GM18951 (cell line): ENCODE measurements at regions not wholly inside any gene's neighbourhood (a gene's known extent, or its start where the extent isn't known, plus 50 kb on each side); places are given as distances from the start of the nearest gene placed in this dataset.

Experiments used
- POLR2A ChIP-seq: IDR thresholded peaks from 4 replicates; pipeline ENCODE4 v1.6.1; 2011; ENCODE audit warnings: mild to moderate bottlenecking; ENCODE audit not compliant: insufficient read length, insufficient read depth; ENCODE audit errors: extremely low read depth
- in situ Hi-C: fragments of 300-500 bp; cut with MboI; formaldehyde crosslinking; loops from one replicate; pipeline ENCODE4 v1.12.0; 2022; ENCODE audit warnings: low sequenced_read_pairs, mixed read lengths, inconsistent platforms; ENCODE audit not compliant: unreplicated experiment

DNA sequence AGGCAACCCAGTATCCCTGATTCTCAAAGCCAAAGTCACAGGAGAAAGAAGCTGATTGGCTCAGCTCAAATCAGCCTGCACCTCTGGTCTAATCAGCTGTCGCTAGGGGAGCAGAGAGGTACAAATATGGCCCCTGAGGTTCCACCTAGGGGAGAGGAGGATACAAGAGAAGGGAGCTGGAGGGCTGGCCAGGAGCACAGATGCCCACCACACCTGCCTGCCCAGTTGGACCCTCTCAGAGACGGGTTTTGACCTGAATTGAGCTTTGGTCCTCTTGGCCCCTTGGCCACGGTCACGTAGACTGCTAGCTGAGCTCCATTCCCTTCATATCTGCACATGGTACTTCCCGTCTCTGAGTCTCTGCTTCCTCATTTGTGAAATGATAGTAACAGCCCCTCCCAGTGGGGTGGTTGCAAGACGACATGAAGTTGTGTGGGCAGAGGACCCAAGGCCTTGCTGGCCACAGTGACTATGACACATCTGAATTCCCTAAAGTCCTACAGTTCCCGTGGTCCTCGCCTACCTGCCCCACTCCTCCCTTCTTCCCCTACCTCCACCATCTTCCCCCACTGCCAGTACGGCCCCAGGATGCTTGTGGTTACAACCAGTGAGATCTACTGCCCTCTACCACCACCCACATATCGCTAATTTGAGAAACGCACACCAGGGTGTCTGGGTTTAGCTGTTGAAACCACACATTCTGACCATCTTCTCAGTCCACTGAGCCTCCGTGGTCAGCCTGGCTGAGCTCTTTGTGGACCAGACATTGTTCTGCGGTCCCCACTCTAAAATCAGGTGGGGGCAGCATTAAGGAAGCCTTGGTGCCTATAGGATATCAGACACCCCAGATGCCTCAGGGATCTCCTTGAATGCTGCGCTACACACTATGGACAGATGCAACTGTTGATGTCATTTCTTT is 60.3 kb upstream of the NEK6 start:
- peak; percentile 59 for TF ChIP-seq POLR2A
- in situ Hi-C loops = no loop called here

DNA sequence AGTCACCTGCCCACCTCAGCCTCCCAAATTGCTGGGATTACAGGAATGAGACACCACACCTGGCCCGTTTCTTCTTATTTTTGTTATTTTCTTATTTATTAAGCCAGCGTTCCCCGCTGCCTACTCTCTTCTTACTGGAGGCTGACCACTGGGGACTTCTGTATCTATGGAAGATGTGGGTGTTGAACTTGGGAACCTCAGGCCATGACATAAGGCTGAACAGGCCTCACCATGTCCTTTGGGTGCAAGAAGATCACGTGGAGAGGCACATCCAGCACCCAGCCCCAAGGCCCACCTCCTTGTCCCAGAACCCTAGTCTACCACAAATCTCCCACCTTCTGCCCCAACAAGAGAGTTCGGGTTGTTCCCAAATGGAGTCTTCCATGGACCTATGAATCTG is 59.4 kb upstream of the NEK6 start:
- in situ Hi-C loops = no loop called here
- no peak for TF ChIP-seq POLR2A

DNA sequence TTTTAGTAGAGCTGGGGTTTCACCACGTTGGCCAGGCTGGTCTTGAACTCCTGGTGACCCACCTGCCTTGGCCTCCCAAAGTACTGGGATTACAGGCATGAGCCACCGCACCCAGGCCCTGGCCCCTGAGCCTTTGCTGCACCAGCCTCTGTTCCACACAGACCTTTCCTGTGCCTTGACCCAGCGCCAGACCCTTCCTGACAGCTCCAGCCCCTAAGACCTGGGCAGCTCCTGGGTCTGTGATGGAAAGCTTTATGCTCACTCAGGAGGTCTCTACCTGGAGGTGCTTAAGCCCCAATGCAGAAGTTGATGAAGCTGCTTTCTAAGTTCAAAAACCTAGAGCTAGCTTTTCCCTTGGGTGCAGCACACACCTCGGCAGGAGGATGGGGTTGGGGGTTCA is 58.8 kb upstream of the NEK6 start:
- TF ChIP-seq POLR2A = no peak
- in situ Hi-C loops = no loop called here

DNA sequence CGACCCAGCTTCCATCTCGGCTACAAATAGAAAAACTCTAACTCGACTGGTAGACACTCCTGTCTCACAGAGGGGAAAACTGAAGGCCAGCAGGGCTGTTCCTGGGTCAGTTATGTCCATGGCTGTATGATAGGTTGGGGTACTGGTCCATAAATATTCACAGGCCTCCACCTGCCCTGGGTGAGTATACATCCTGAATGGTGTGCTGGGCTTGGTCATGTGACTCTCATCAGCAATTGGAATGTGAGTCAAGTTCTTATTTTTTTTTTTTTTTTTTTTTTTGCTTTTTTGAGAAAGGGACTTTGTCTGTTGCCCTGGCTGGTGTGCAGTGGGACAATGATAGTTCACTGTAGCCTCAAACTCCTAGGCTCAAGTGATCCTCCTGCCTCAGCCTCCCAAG is 58.3 kb upstream of the NEK6 start:
- no peak for TF ChIP-seq POLR2A
- in situ Hi-C loops = no loop called here

DNA sequence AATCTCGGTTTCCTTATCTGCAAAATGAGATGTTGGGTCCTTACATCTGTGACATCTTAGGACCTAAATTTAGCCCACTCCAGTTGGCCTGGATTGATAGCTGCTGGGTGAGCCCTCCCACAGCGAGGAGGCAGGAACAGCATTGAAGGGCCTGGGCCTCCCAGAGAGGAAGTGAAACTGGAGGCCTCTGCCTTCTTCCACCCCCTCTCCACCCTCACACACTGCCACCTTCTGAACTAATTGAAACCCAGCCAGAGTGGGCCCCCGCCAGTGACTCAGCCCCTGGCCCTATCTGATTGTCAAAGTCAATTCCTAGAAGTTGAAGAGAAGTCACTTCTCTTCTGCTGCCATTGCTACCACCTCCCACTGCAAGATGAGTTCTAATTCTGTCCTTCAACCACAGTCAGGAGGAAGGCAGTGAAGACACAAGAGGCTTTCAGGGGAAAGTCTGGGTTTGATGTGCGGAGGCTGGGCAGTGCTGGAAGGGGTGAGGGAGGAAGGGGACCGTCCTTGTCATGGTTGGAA is 55.2 kb upstream of the NEK6 start:
- in situ Hi-C loops = no loop called here
- TF ChIP-seq POLR2A = no peak

DNA sequence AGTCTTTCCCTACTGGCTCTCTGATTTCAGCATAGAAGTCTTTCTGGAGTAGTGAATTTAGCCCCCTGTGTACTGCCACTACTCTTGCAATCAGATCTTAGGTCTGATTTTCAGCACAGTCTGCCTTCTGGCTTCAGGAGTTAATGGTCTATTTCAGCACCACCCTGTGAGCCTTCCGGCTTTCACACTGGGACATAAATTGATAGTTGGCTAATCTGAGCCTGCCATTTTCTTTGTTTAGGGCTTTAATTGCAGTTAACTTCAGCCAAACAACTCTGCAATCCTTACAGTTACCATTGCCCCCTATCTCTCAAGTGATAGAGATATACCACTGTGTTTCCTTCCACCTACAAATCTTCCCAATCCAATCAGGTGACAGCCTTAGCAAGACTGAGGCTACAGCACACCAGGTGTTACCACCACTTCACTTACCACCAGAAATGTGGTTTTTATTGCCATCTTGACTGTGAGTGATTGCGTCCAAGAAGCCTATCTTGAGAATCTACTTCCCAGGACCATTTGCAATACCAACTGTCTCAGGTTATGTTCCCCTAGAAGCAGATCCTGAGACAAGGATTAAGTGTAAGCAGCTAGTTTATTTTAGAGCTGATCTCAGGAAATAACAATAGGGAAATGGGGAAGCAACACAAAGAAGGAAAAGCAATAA is 51.9 kb upstream of the NEK6 start:
- in situ Hi-C loops = no loop called here
- no peak for TF ChIP-seq POLR2A

DNA sequence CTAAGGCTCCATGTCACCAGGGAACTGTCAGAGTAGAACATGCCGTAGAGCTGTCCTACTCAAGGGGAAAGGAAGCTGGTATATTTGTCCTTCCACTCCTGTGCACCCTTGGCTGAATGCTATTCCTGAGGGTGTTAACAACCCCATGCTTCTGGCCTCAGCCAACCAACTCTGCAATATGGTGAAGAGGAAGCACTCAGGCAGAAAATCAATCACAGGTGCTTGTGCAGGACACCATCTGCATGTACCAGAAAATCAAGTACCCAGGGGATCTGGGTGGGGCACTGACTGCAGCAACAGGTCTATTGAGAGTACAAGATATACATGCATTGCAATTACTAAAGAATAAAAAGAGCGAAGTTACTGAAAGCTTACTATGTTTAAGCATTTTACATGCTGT is 51.4 kb upstream of the NEK6 start:
- in situ Hi-C loops = no loop called here
- TF ChIP-seq POLR2A = no peak
